GM23248 (cell line): ENCODE measurements at regions not wholly inside any gene's neighbourhood (a gene's known extent, or its start where the extent isn't known, plus 50 kb on each side); places are given as distances from the start of the nearest gene placed in this dataset.

Experiments
- DNase-seq: peaks from one replicate; pipeline ENCODE4 v3.0.0-alpha.2; 2015
- H2AFZ ChIP-seq: fragments of 200-600 bp; sonication (generic); 2 replicates; pipeline ENCODE4 v1.6.1; 2016; ENCODE audit warnings: antibody characterized with exemption
- H3F3A ChIP-seq: fragments of 200-600 bp; sonication (generic); 2 replicates; pipeline ENCODE4 v1.6.1; 2016; ENCODE audit warnings: mild to moderate bottlenecking, antibody characterized with exemption, mixed run types; ENCODE audit not compliant: insufficient read depth
- H3K27ac ChIP-seq: fragments of 200-600 bp; sonication (generic); 2 replicates; pipeline ENCODE4 v1.5.1; 2016; ENCODE audit warnings: mild to moderate bottlenecking
- H3K27me3 ChIP-seq: fragments of 200-600 bp; sonication (generic); replicated peaks from 2 replicates; pipeline ENCODE4 v1.6.1; 2016; ENCODE audit warnings: mild to moderate bottlenecking; ENCODE audit not compliant: insufficient read depth
- H3K36me3 ChIP-seq: fragments of 200-600 bp; sonication (generic); 2 replicates; pipeline ENCODE4 v1.6.1; 2016; ENCODE audit warnings: low read depth, mild to moderate bottlenecking
- H3K4me1 ChIP-seq: fragments of 200-600 bp; sonication (generic); 2 replicates; pipeline ENCODE4 v1.6.1; 2016; ENCODE audit warnings: mild to moderate bottlenecking; ENCODE audit not compliant: insufficient read depth
- H3K4me2 ChIP-seq: fragments of 200-600 bp; sonication (generic); one replicate; pipeline ENCODE4 v1.6.1; 2016; ENCODE audit warnings: mild to moderate bottlenecking; ENCODE audit not compliant: unreplicated experiment
- H3K4me3 ChIP-seq: fragments of 200-600 bp; sonication (generic); 2 replicates; pipeline ENCODE4 v1.5.1; 2016; ENCODE audit warnings: mild to moderate bottlenecking
- H3K79me2 ChIP-seq: fragments of 200-600 bp; sonication (generic); 2 replicates; pipeline ENCODE4 v1.6.1; 2016; ENCODE audit warnings: mild to moderate bottlenecking; ENCODE audit not compliant: insufficient read depth
- H3K9ac ChIP-seq: fragments of 200-600 bp; sonication (generic); 2 replicates; pipeline ENCODE4 v1.6.1; 2016; ENCODE audit warnings: mild to moderate bottlenecking
- H3K9me2 ChIP-seq: fragments of 200-600 bp; sonication (generic); 2 replicates; pipeline ENCODE4 v1.6.1; 2016; ENCODE audit warnings: mixed run types, mild to moderate bottlenecking, moderate library complexity; ENCODE audit not compliant: insufficient read depth
- H3K9me3 ChIP-seq: fragments of 200-600 bp; sonication (generic); one replicate; pipeline ENCODE4 v1.6.1; 2017; ENCODE audit warnings: low read depth
- H4K20me1 ChIP-seq: fragments of 200-600 bp; sonication (generic); 2 replicates; pipeline ENCODE4 v1.6.0; 2016; ENCODE audit not compliant: insufficient read depth
- EZH2 ChIP-seq: fragments of 200-600 bp; sonication (generic); IDR thresholded peaks from 2 replicates; pipeline ENCODE4 v1.6.1; 2018; ENCODE audit warnings: antibody characterized with exemption, mild to moderate bottlenecking; ENCODE audit not compliant: insufficient read depth, poor library complexity, severe bottlenecking
- EZH2phosphoT487 ChIP-seq: fragments of 200-600 bp; sonication (generic); IDR thresholded peaks from 2 replicates; pipeline ENCODE4 v1.6.1; 2018; ENCODE audit warnings: antibody characterized with exemption, moderate library complexity, mild to moderate bottlenecking, low read depth; ENCODE audit not compliant: insufficient read depth
- WGBS, 2 experiments: methylation state at CpG; one replicate each; pipeline ENCODE4 v1.1.6; 2015 to 2017; ENCODE audit warnings: low lambda C conversion rate in 2 of 2, low coverage in 1 of 2; ENCODE audit errors: missing lambda C conversion rate in 2 of 2; 5-methylcytosine and 5-hydroxymethylcytosine counted together
- in situ Hi-C: fragments of 300-500 bp; cut with MboI; formaldehyde crosslinking; loops from 2 replicates; pipeline ENCODE4 v1.15.0; 2020

DNA sequence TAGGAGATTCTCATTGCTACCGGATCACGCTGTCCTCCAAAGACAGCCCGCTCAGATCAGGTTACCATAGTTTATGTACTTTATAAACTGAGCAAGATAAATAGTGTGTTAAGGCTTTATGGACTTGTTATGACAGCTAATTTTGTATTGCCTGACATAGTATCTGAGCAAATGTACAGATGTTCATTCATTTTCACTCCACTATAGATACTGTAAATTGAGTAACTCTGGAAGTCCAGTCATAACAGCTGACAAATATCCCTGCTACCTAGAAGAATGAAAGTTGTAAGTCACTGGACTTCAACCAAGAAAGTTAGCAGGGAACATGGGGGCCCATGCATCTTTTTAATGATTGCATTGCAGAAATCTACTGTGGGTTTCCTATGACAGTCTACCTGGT is 292.4 kb upstream of the ADAMTS16 start:
- Histone ChIP-seq H3F3A (no peaks in the 10 kb centered on the region), H3K9me2 (no peaks in the 10 kb centered on the region), H3K4me1 (no peaks in the 10 kb centered on the region), H3K4me3 (no peak overlapping the region), H3K9ac (no peak overlapping the region), H3K36me3 (no peaks in the 10 kb centered on the region), H3K27ac (no peak overlapping the region), H4K20me1 (no peaks in the 10 kb centered on the region), H2AFZ (no peak overlapping the region), H3K79me2 (no peaks in the 10 kb centered on the region), H3K4me2 (no peak overlapping the region), H3K27me3 (no peaks in the 10 kb centered on the region), H3K9me3 (no peaks in the 10 kb centered on the region)
- no peak for DNase-seq
- in situ Hi-C loops, result no loop called here
- TF ChIP-seq EZH2, result no peak
- no peak for TF ChIP-seq EZH2phosphoT487
- 80 to 81% methylated on average over 3 of the region's 3 CpGs for WGBS, 2 experiments

DNA sequence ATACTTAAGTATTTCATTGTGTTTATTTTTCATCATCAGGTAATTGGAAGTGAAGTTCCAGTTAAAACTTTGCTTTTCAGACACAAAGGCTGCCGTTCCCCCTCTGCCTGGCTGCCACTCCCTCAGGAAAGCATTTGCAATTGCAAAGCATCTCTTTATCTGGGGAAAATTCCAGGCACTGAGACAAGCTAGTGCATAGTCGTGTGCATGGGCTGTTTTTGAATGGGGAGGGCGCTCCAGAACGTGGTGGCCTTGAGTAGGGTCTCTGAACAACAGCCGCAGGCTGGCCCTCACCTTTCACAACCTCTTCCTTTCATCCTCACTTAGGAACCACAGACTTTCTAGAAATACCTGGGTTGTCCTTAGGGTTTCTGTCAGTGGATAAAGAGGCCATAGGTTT is 285.1 kb upstream of the ADAMTS16 start:
- Histone ChIP-seq H3K4me2 (no peak overlapping the region), H3K9me3 (no peaks in the 10 kb centered on the region), H3F3A (no peaks in the 10 kb centered on the region), H3K9ac (no peak overlapping the region), H3K36me3 (no peaks in the 10 kb centered on the region), H3K27me3 (no peaks in the 10 kb centered on the region), H3K4me1 (no peaks in the 10 kb centered on the region), H3K4me3 (no peak overlapping the region), H2AFZ (no peak overlapping the region), H3K27ac (no peak overlapping the region), H3K79me2 (no peaks in the 10 kb centered on the region), H3K9me2 (no peaks in the 10 kb centered on the region), H4K20me1 (no peaks in the 10 kb centered on the region)
- TF ChIP-seq EZH2 (no peak), EZH2phosphoT487 (no peak)
- in situ Hi-C loops, result no loop called here
- WGBS, 2 experiments, result 33 to 53% methylated on average over 4 to 5 of the region's 5 CpGs
- DNase-seq, result no peak

DNA sequence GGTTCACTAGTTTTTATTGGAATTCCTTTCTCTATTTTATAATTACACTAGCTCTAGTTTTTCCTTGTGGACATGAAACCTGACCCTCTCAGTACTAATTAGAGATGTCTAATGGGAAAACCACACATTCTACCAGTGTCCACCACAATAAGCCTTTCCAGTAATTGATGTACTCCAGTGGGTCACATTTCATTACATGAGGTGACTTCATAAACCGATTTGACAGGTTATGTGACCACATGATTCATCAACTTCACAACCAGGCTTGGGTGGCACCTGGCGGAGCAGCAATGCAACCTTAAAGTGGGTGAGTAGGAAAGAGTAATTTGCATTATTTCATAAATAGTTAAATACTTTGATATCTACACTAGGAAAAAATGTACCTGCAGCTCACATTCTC is 284.2 kb upstream of the ADAMTS16 start:
- Histone ChIP-seq H3K4me1 (no peaks in the 10 kb centered on the region), H3K27ac (no peak overlapping the region), H3K9me3 (no peaks in the 10 kb centered on the region), H3K36me3 (no peaks in the 10 kb centered on the region), H3F3A (no peaks in the 10 kb centered on the region), H2AFZ (no peak overlapping the region), H3K9ac (no peak overlapping the region), H4K20me1 (no peaks in the 10 kb centered on the region), H3K4me2 (no peak overlapping the region), H3K9me2 (no peaks in the 10 kb centered on the region), H3K27me3 (no peaks in the 10 kb centered on the region), H3K4me3 (no peak overlapping the region), H3K79me2 (no peaks in the 10 kb centered on the region)
- no peak for DNase-seq
- no peak for TF ChIP-seq EZH2
- no peak for TF ChIP-seq EZH2phosphoT487
- WGBS, 2 experiments, result 57 to 66% methylated on average over 2 of the region's 2 CpGs
- in situ Hi-C loops, result no loop called here

DNA sequence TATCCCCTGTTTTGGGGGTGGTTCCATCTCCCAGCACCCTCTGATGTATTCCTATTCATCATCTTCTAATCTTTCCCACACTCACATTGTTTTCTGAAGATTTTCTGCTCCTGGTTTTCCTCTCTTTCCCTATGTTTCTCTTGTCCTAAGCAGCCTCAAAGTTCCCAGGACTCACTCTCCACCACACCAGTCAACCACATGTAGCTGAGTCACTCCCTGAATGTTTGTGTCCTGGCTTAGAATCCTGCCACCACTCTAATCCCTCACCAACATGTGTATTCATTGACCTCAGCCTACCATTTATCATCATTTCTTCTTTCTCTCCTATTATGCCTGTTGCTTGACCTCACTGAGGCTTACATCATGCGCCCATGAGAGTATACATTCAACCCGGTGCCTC is 282.4 kb upstream of the ADAMTS16 start:
- Histone ChIP-seq H3K36me3 (no peaks in the 10 kb centered on the region), H4K20me1 (no peaks in the 10 kb centered on the region), H3K9ac (no peak overlapping the region), H3K9me3 (no peaks in the 10 kb centered on the region), H3K9me2 (no peaks in the 10 kb centered on the region), H3K27ac (no peak overlapping the region), H2AFZ (no peak overlapping the region), H3K79me2 (no peaks in the 10 kb centered on the region), H3K27me3 (no peaks in the 10 kb centered on the region), H3K4me1 (no peaks in the 10 kb centered on the region), H3K4me3 (no peak overlapping the region), H3K4me2 (no peak overlapping the region), H3F3A (no peaks in the 10 kb centered on the region)
- peak; percentile 6 for DNase-seq
- 65 to 70% methylated on average over 2 of the region's 2 CpGs for WGBS, 2 experiments
- in situ Hi-C loops, result no loop called here
- TF ChIP-seq EZH2, result no peak
- TF ChIP-seq EZH2phosphoT487, result no peak
